Loucy (cell line): ENCODE measurements at regions not wholly inside any gene's neighbourhood (a gene's known extent, or its start where the extent isn't known, plus 50 kb on each side); places are given as distances from the start of the nearest gene placed in this dataset.

Source experiments
- H2AFZ ChIP-seq: fragments of 200-600 bp; sonication (generic); 2 replicates; pipeline ENCODE4 v1.6.0; 2016; ENCODE audit warnings: antibody characterized with exemption, mild to moderate bottlenecking, low read length, moderate library complexity
- H3F3A ChIP-seq: fragments of 200-600 bp; 2 replicates; pipeline ENCODE4 v1.6.0; 2016; ENCODE audit warnings: antibody characterized with exemption, low read depth, mild to moderate bottlenecking
- H3K27me3 ChIP-seq: fragments of 200-600 bp; sonication (generic); 2 replicates; pipeline ENCODE4 v1.6.1; 2014; ENCODE audit warnings: low read length, mild to moderate bottlenecking; ENCODE audit not compliant: insufficient read depth, poor library complexity, severe bottlenecking
- H3K36me3 ChIP-seq: fragments of 200-600 bp; sonication (generic); 2 replicates; pipeline ENCODE4 v1.6.1; 2016; ENCODE audit warnings: low read length; ENCODE audit not compliant: insufficient read depth
- H3K4me1 ChIP-seq: fragments of 200-600 bp; sonication (generic); 2 replicates; pipeline ENCODE4 v1.5.1; 2014; ENCODE audit warnings: low read length, mild to moderate bottlenecking; ENCODE audit not compliant: insufficient read depth, poor library complexity, severe bottlenecking
- H3K4me2 ChIP-seq: fragments of 200-600 bp; sonication (generic); 2 replicates; pipeline ENCODE4 v1.6.0; 2014; ENCODE audit warnings: antibody characterized with exemption, low read length, low read depth, mild to moderate bottlenecking; ENCODE audit not compliant: poor library complexity, severe bottlenecking
- H3K4me3 ChIP-seq: fragments of 200-600 bp; sonication (generic); 2 replicates; pipeline ENCODE4 v1.5.1; 2014; ENCODE audit warnings: low read length, mild to moderate bottlenecking, mixed read lengths; ENCODE audit not compliant: poor library complexity, severe bottlenecking
- H3K79me2 ChIP-seq: fragments of 200-600 bp; sonication (generic); 2 replicates; pipeline ENCODE4 v1.6.1; 2014; ENCODE audit warnings: low read length; ENCODE audit not compliant: insufficient read depth
- H3K9ac ChIP-seq: fragments of 200-600 bp; sonication (generic); 2 replicates; pipeline ENCODE4 v1.6.0; 2014; ENCODE audit warnings: mild to moderate bottlenecking, low read depth, low read length, moderate library complexity; ENCODE audit not compliant: poor library complexity, severe bottlenecking
- H3K9me2 ChIP-seq: fragments of 200-600 bp; sonication (generic); replicated peaks from 2 replicates; pipeline ENCODE4 v1.6.1; 2016; ENCODE audit warnings: low read depth, low read length, mixed read lengths
- H3K9me3 ChIP-seq: fragments of 200-600 bp; sonication (generic); 2 replicates; pipeline ENCODE4 v1.6.1; 2014; ENCODE audit warnings: mild to moderate bottlenecking, antibody characterized with exemption, low read length, low read depth; ENCODE audit not compliant: insufficient read depth
- H4K20me1 ChIP-seq: fragments of 200-600 bp; sonication (generic); 2 replicates; pipeline ENCODE4 v1.6.0; 2014; ENCODE audit warnings: antibody characterized with exemption, low read length, mild to moderate bottlenecking; ENCODE audit not compliant: insufficient read depth, poor library complexity, severe bottlenecking
- CTCF ChIP-seq: fragments of 200-600 bp; sonication (generic); conservative IDR thresholded peaks from 2 replicates; pipeline ENCODE4 v1.5.1; 2014; ENCODE audit warnings: mild to moderate bottlenecking, antibody characterized with exemption, low read length
- EZH2phosphoT487 ChIP-seq: fragments of 200-600 bp; IDR thresholded peaks from 2 replicates; pipeline ENCODE4 v1.6.1; 2018; ENCODE audit warnings: antibody characterized with exemption, mild to moderate bottlenecking, moderate library complexity, borderline replicate concordance

GRCh38 chr20:22688485-22688884, 104.1 kb upstream of the FOXA2 start:
- H3K4me2 ChIP-seq, result no peak overlapping the region
- no peaks in the 10 kb centered on the region for H4K20me1 ChIP-seq
- H2AFZ ChIP-seq, result no peak overlapping the region
- no peak overlapping the region for H3K4me3 ChIP-seq
- no peak for TF ChIP-seq CTCF
- no peak for TF ChIP-seq EZH2phosphoT487
- H3K27me3 ChIP-seq, result no peaks in the 10 kb centered on the region
- no peak overlapping the region for H3K9ac ChIP-seq
- no peaks in the 10 kb centered on the region for H3K9me3 ChIP-seq
- no peaks in the 10 kb centered on the region for H3K4me1 ChIP-seq
- H3K36me3 ChIP-seq, result no peaks in the 10 kb centered on the region
- H3F3A ChIP-seq, result no peaks in the 10 kb centered on the region
- no peaks in the 10 kb centered on the region for H3K9me2 ChIP-seq
- no peaks in the 10 kb centered on the region for H3K79me2 ChIP-seq

- Histone ChIP-seq H3K9me3 (no peaks in the 10 kb centered on the region), H3K79me2 (no peaks in the 10 kb centered on the region), H3F3A (no peaks in the 10 kb centered on the region), H4K20me1 (no peaks in the 10 kb centered on the region), H3K4me3 (no peak overlapping the region), H3K9me2 (no peaks in the 10 kb centered on the region), H3K36me3 (no peaks in the 10 kb centered on the region), H3K9ac (no peak overlapping the region), H3K27me3 (no peaks in the 10 kb centered on the region), H2AFZ (no peak overlapping the region), H3K4me2 (no peak overlapping the region), H3K4me1 (no peaks in the 10 kb centered on the region)
- TF ChIP-seq EZH2phosphoT487 (no peak), CTCF (no peak)
Measured at GRCh38 chr20:22689266-22689665, 104.9 kb upstream of the FOXA2 start.

- no peak for TF ChIP-seq EZH2phosphoT487
- TF ChIP-seq CTCF, result no peak
- no peaks in the 10 kb centered on the region for H3K27me3 ChIP-seq
- H2AFZ ChIP-seq, result no peak overlapping the region
- H3K4me1 ChIP-seq, result no peaks in the 10 kb centered on the region
- no peaks in the 10 kb centered on the region for H3K9me3 ChIP-seq
- no peaks in the 10 kb centered on the region for H3K9me2 ChIP-seq
- H3F3A ChIP-seq, result no peaks in the 10 kb centered on the region
- H3K9ac ChIP-seq, result no peak overlapping the region
- H3K4me2 ChIP-seq, result no peak overlapping the region
- H3K79me2 ChIP-seq, result no peaks in the 10 kb centered on the region
- H3K36me3 ChIP-seq, result no peaks in the 10 kb centered on the region
- H3K4me3 ChIP-seq, result no peak overlapping the region
- H4K20me1 ChIP-seq, result no peaks in the 10 kb centered on the region
Measured at GRCh38 chr20:22690000-22690399, 105.6 kb upstream of the FOXA2 start.
